NCI-H187 treated with DMSO at 0.1 percent for 48 hours (cell line): ENCODE measurements at regions not wholly inside any gene's neighbourhood (a gene's known extent, or its start where the extent isn't known, plus 50 kb on each side); places are given as distances from the start of the nearest gene placed in this dataset.

ENCODE experiments used
- DNase-seq: peaks from one replicate; lab custom pipeline; 2025; lab: John Stamatoyannopoulos, UW

- DNase-seq = no peak
Observed at GRCh38 chr5:67267512-67268216, 71.1 kb upstream of the CD180 start.

- DNase-seq = no peak
Observed at GRCh38 chr5:67266654-67267350, 70.2 kb upstream of the CD180 start.

GRCh38 chr5:67265951-67266350 is 69.4 kb upstream of the CD180 start:
- no peak for DNase-seq

GRCh38 chr5:67263656-67264408 is 67.2 kb upstream of the CD180 start:
- DNase-seq = no peak

- DNase-seq = no peak
Observed at GRCh38 chr5:67262956-67263355, 66.4 kb upstream of the CD180 start.

GRCh38 chr5:67262206-67262605 is 65.6 kb upstream of the CD180 start:
- no peak for DNase-seq

GRCh38 chr5:67259548-67260215 is 63.1 kb upstream of the CD180 start:
- no peak for DNase-seq

GRCh38 chr5:67257500-67257899 is 60.9 kb upstream of the CD180 start:
- no peak for DNase-seq

GRCh38 chr5:67257077-67257476 is 60.5 kb upstream of the CD180 start:
- DNase-seq = no peak

- DNase-seq = no peak
Observed at GRCh38 chr5:67255881-67256280, 59.3 kb upstream of the CD180 start.

GRCh38 chr5:67253911-67254310 is 57.3 kb upstream of the CD180 start:
- no peak for DNase-seq

GRCh38 chr5:67249590-67249895 is 52.9 kb upstream of the CD180 start:
- no peak for DNase-seq

GRCh38 chr5:67248703-67249589 is 52.3 kb upstream of the CD180 start:
- DNase-seq = no peak

- DNase-seq = no peak
Observed at GRCh38 chr5:67246546-67247268, 50.1 kb upstream of the CD180 start.
